ENCODE measurements at regions not wholly inside any gene's neighbourhood (a gene's known extent, or its start where the extent isn't known, plus 50 kb on each side); places are given as distances from the start of the nearest gene placed in this dataset.

GRCh38 chr10:78937393-78937792 lies 131.4 kb upstream of the ZMIZ1 start:
- DNase-seq = no peak

GRCh38 chr10:78937800-78938694 lies 130.7 kb upstream of the ZMIZ1 start:
- H3K27ac ChIP-seq = peak overlapping the region in 2 of 5 donors; percentile 26 to 32
- H3K36me3 ChIP-seq (replicated peaks in 1 of 2) = no peaks in the 10 kb centered on the region
- intact Hi-C loops (cut with DNase I) = no loop called here
- H3K4me1 ChIP-seq (replicated peaks in 1 of 2) = peaks cover 0 to 8% of the 10 kb centered on the region in 2 donors
- H3K9me3 ChIP-seq (replicated peaks in 1 of 3) = no peaks in the 10 kb centered on the region
- 72 to 77% (median 76%) methylated on average over 10 of the region's 10 CpGs for WGBS, 4 donors
- DNase-seq = peak in 1 of 7 donors; percentile 38
- no peaks in the 10 kb centered on the region for H3K27me3 ChIP-seq
- no peak for TF ChIP-seq CTCF (IDR thresholded peaks at IDR 0.05)
- TF ChIP-seq POLR2A (IDR thresholded peaks at IDR 0.05) = no peak
- no peak overlapping the region for H3K4me3 ChIP-seq

More at GRCh38 chr10:78937393-78937792, 131.4 kb upstream of the ZMIZ1 start:
- H3K4me1 ChIP-seq (replicated peaks in 1 of 2) = peaks cover 0 to 9% of the 10 kb centered on the region in 2 donors
- intact Hi-C loops (cut with DNase I) = no loop called here
- H3K4me3 ChIP-seq = no peak overlapping the region
- TF ChIP-seq POLR2A (IDR thresholded peaks at IDR 0.05) = no peak
- H3K36me3 ChIP-seq (replicated peaks in 1 of 2) = no peaks in the 10 kb centered on the region
- H3K9me3 ChIP-seq (replicated peaks in 1 of 3) = no peaks in the 10 kb centered on the region
- H3K27ac ChIP-seq = no peak overlapping the region
- 80 to 94% (median 90%) methylated on average over 5 of the region's 5 CpGs for WGBS, 4 donors
- no peaks in the 10 kb centered on the region for H3K27me3 ChIP-seq

GRCh38 chr10:78938695-78939672 lies 129.8 kb upstream of the ZMIZ1 start:
- Histone ChIP-seq H3K4me3 (no peak overlapping the region), H3K36me3 (replicated peaks in 1 of 2) (no peaks in the 10 kb centered on the region), H3K9me3 (replicated peaks in 1 of 3) (no peaks in the 10 kb centered on the region), H3K27me3 (no peaks in the 10 kb centered on the region), H3K27ac (peak overlapping the region in 2 of 5 donors; percentile 26 to 32), H3K4me1 (replicated peaks in 1 of 2) (peaks cover 0 to 9% of the 10 kb centered on the region in 2 donors)
- DNase-seq = peak in 5 of 7 donors; percentile 54 to 74 (median 64)
- intact Hi-C loops (cut with DNase I) = no loop called here
- no peak for TF ChIP-seq CTCF (IDR thresholded peaks at IDR 0.05)
- WGBS, 4 donors = 76 to 86% (median 84%) methylated on average over 10 to 11 of the region's 11 CpGs

- Histone ChIP-seq H3K9me3 (replicated peaks in 1 of 3) (no peaks in the 10 kb centered on the region), H3K27me3 (no peaks in the 10 kb centered on the region), H3K4me1 (replicated peaks in 1 of 2) (peaks cover 0 to 31% of the 10 kb centered on the region in 2 donors), H3K4me3 (no peak overlapping the region), H3K36me3 (replicated peaks in 1 of 2) (no peaks in the 10 kb centered on the region), H3K27ac (no peak overlapping the region)
- DNase-seq = no peak
- TF ChIP-seq POLR2A (IDR thresholded peaks at IDR 0.05) = no peak
- no peak for TF ChIP-seq CTCF (IDR thresholded peaks at IDR 0.05)
- intact Hi-C loops (cut with DNase I) = no loop called here
- WGBS, 4 donors = 79 to 83% (median 82%) methylated on average over 4 of the region's 4 CpGs
Observed at GRCh38 chr10:78942091-78942501, 126.7 kb upstream of the ZMIZ1 start.
